ENCODE measurements at regions not wholly inside any gene's neighbourhood (a gene's known extent, or its start where the extent isn't known, plus 50 kb on each side); places are given as distances from the start of the nearest gene placed in this dataset.

DNA sequence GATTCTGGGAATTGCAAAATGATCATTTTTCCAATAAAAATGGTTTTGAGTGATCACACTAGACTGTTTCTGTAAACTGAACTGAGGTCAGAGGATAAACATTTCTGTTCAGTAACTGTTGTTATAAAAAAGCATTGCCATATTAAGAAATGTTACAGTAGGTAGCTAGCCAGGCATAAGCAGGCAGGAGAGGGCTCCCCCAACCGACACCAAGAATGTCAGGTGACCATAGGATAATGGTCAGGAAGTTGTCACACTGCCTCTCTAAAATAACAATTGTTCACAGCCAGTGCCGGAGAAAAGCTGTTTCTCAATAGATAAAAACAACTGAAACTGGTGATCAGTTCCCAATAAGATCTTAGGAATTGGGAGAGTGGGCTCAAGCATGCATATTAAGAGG, 306.2 kb upstream of the SLIT2 start:
- no peak overlapping the region for H3K27ac ChIP-seq (ENCODE audit: low read depth, low read length, severe bottlenecking)
- no peak overlapping the region for H3K4me3 ChIP-seq (ENCODE audit: extremely low read depth, insufficient read depth, low read length, poor library complexity, severe bottlenecking)
- peaks cover 7% of the 10 kb centered on the region for H3K4me1 ChIP-seq (ENCODE audit: control insufficient read depth, insufficient read depth, low read length, poor library complexity, severe bottlenecking)
- H3K36me3 ChIP-seq (ENCODE audit: control insufficient read depth, insufficient read depth, low read length): no peaks in the 10 kb centered on the region
- no peaks in the 10 kb centered on the region for H3K9me3 ChIP-seq (ENCODE audit: control insufficient read depth, low read length)
- WGBS, 2 experiments (ENCODE audit: insufficient coverage in 2 of 2): 83 to 90% methylated on average over 1 to 2 of the region's 2 CpGs

DNA sequence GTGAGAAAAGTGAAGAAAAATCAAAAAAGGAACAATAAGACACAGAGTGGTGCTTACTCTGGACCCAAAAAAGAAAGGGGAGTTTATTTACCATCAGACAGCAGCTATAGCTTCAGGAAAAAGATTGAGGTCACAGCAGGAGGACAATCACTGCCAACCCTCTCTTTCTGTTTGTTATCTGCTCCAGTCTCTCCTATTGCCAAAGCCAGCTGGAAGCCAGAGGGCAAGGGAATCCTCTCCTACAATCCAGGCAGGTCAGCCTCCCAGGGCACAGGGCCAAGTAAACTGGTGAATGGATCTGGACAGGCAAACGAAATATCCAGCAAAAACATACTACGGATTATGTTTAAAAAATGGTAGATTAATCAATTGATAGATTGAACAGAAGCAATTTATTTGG, 306.9 kb upstream of the SLIT2 start:
- Histone ChIP-seq H3K9me3 (ENCODE audit: control insufficient read depth, low read length) (no peaks in the 10 kb centered on the region), H3K4me1 (ENCODE audit: control insufficient read depth, insufficient read depth, low read length, poor library complexity, severe bottlenecking) (peaks cover 7% of the 10 kb centered on the region), H3K4me3 (ENCODE audit: extremely low read depth, insufficient read depth, low read length, poor library complexity, severe bottlenecking) (no peak overlapping the region), H3K36me3 (ENCODE audit: control insufficient read depth, insufficient read depth, low read length) (no peaks in the 10 kb centered on the region), H3K27ac (ENCODE audit: low read depth, low read length, severe bottlenecking) (no peak overlapping the region)
- no CpG with 5 or more reads among the region's 2 CpGs for WGBS, 2 experiments (ENCODE audit: insufficient coverage in 2 of 2)

- H3K4me3 ChIP-seq (ENCODE audit: extremely low read depth, insufficient read depth, low read length, poor library complexity, severe bottlenecking): no peak overlapping the region
- H3K9me3 ChIP-seq (ENCODE audit: control insufficient read depth, low read length): no peaks in the 10 kb centered on the region
- H3K36me3 ChIP-seq (ENCODE audit: control insufficient read depth, insufficient read depth, low read length): no peaks in the 10 kb centered on the region
- H3K27ac ChIP-seq (ENCODE audit: low read depth, low read length, severe bottlenecking): no peak overlapping the region
- peaks cover 7% of the 10 kb centered on the region for H3K4me1 ChIP-seq (ENCODE audit: control insufficient read depth, insufficient read depth, low read length, poor library complexity, severe bottlenecking)
Observed at GRCh38 chr4:19944251-19944650, 307.5 kb upstream of the SLIT2 start.

DNA sequence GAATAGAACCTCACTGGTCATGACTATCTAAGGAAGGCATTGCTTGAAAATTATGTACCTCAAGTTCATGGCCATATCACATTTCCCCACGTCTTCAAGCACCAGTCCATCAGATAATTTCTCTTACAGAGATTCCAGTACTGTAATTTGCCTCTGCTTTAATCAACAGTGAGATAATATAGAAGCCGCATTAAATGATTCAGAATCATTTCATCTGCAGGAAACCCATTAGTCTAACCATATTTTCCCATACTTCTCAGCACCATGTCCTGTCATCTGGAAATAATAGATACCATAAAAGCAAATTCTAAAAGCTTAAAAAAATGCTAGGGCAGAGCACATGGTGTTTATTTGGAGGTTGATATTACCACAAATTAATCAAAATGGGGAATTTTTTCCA, 310.3 kb upstream of the SLIT2 start:
- Histone ChIP-seq H3K9me3 (ENCODE audit: control insufficient read depth, low read length) (no peaks in the 10 kb centered on the region), H3K27ac (ENCODE audit: low read depth, low read length, severe bottlenecking) (no peak overlapping the region), H3K4me3 (ENCODE audit: extremely low read depth, insufficient read depth, low read length, poor library complexity, severe bottlenecking) (no peak overlapping the region), H3K36me3 (ENCODE audit: control insufficient read depth, insufficient read depth, low read length) (no peaks in the 10 kb centered on the region), H3K4me1 (ENCODE audit: control insufficient read depth, insufficient read depth, low read length, poor library complexity, severe bottlenecking) (peaks cover 7% of the 10 kb centered on the region)
- 100% methylated on average over 1 to 2 of the region's 2 CpGs for WGBS, 2 experiments (ENCODE audit: insufficient coverage in 2 of 2)

- 86 to 100% methylated on average over 1 of the region's 1 CpG for WGBS, 2 experiments (ENCODE audit: insufficient coverage in 2 of 2)
- H3K36me3 ChIP-seq (ENCODE audit: control insufficient read depth, insufficient read depth, low read length): no peaks in the 10 kb centered on the region
- peaks cover 5% of the 10 kb centered on the region for H3K4me1 ChIP-seq (ENCODE audit: control insufficient read depth, insufficient read depth, low read length, poor library complexity, severe bottlenecking)
- H3K9me3 ChIP-seq (ENCODE audit: control insufficient read depth, low read length): no peaks in the 10 kb centered on the region
- H3K27ac ChIP-seq (ENCODE audit: low read depth, low read length, severe bottlenecking): no peak overlapping the region
- no peak overlapping the region for H3K4me3 ChIP-seq (ENCODE audit: extremely low read depth, insufficient read depth, low read length, poor library complexity, severe bottlenecking)
Observed at GRCh38 chr4:19940861-19941260, 310.8 kb upstream of the SLIT2 start.

DNA sequence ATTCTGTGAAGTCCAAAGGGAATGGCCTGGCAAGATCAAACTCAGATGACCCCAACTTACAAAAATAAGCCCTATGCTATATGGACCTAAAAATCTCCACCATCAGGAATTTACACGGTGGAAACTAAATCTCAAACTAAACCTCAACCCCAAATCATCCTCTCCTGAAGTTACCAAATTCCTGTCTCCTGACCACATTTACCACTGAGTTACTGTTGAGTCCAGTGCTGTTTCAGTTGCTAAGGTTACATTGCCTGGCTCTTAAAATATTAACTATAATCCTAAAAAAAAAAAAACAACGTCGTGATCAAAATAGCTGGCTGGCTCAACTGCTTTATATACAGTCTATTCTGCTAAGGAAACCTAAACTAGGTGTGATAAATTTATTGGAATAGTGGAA, 315.2 kb upstream of the SLIT2 start:
- H3K36me3 ChIP-seq (ENCODE audit: control insufficient read depth, insufficient read depth, low read length): no peaks in the 10 kb centered on the region
- H3K27ac ChIP-seq (ENCODE audit: low read depth, low read length, severe bottlenecking): no peak overlapping the region
- H3K9me3 ChIP-seq (ENCODE audit: control insufficient read depth, low read length): no peaks in the 10 kb centered on the region
- WGBS, 2 experiments (ENCODE audit: insufficient coverage in 2 of 2): 88% methylated on average over 1 of the region's 3 CpGs; no CpG with 5 or more reads in 1 of the 2 experiments
- H3K4me3 ChIP-seq (ENCODE audit: extremely low read depth, insufficient read depth, low read length, poor library complexity, severe bottlenecking): no peak overlapping the region
- no peaks in the 10 kb centered on the region for H3K4me1 ChIP-seq (ENCODE audit: control insufficient read depth, insufficient read depth, low read length, poor library complexity, severe bottlenecking)

DNA sequence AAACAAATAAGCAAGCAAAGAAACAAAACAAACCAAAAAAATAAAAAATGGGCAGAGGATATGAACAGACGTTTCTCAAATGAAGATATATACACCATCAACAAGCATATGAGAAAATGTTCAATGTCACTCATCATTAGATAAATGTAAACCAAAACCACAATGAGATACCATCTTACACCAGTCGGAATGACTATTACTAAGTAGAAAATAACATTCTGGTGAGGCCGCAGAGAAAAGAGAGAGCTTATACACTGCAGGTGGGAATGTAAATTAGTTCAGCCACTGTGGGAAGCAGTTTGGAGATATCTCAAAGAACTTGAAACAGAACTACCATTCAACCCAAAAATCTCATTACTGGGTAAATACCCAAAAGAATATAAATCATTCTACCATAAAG, 321.0 kb upstream of the SLIT2 start:
- Histone ChIP-seq H3K36me3 (ENCODE audit: control insufficient read depth, insufficient read depth, low read length) (no peaks in the 10 kb centered on the region), H3K4me1 (ENCODE audit: control insufficient read depth, insufficient read depth, low read length, poor library complexity, severe bottlenecking) (peaks cover 3% of the 10 kb centered on the region), H3K27ac (ENCODE audit: low read depth, low read length, severe bottlenecking) (no peak overlapping the region), H3K9me3 (ENCODE audit: control insufficient read depth, low read length) (no peaks in the 10 kb centered on the region), H3K4me3 (ENCODE audit: extremely low read depth, insufficient read depth, low read length, poor library complexity, severe bottlenecking) (no peak overlapping the region)
- 86% methylated on average over 1 of the region's 3 CpGs; no CpG with 5 or more reads in 1 of the 2 experiments for WGBS, 2 experiments (ENCODE audit: insufficient coverage in 2 of 2)

DNA sequence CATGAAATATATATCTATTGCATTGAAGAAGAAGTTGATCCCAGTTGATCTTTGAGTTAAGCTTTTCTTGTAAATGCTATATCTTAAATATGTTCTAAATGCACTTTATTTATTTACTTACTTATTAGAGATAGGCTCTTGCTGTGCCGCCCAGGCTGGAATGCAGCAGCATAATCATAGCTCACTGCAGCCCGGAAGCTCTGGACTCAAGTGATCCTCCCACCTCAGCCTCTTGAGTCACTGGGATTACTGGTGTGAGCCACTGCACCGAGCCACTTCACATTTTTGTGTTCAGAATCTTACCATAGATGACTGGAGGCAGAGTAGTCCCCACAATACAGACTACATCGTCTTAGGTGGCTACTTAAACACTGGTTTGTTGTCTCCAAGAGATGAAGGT, 324.3 kb upstream of the SLIT2 start:
- H3K27ac ChIP-seq (ENCODE audit: low read depth, low read length, severe bottlenecking): no peak overlapping the region

GRCh38 chr4:19925516-19925915, 326.2 kb upstream of the SLIT2 start:
- Histone ChIP-seq H3K9me3 (ENCODE audit: control insufficient read depth, low read length) (peaks cover 1% of the 10 kb centered on the region), H3K36me3 (ENCODE audit: control insufficient read depth, insufficient read depth, low read length) (no peaks in the 10 kb centered on the region), H3K27ac (ENCODE audit: low read depth, low read length, severe bottlenecking) (no peak overlapping the region), H3K4me1 (ENCODE audit: control insufficient read depth, insufficient read depth, low read length, poor library complexity, severe bottlenecking) (peaks cover 3% of the 10 kb centered on the region), H3K4me3 (ENCODE audit: extremely low read depth, insufficient read depth, low read length, poor library complexity, severe bottlenecking) (no peak overlapping the region)

More for the DNA sequence above, 324.3 kb upstream of the SLIT2 start:
- Histone ChIP-seq H3K4me3 (ENCODE audit: extremely low read depth, insufficient read depth, low read length, poor library complexity, severe bottlenecking) (no peak overlapping the region), H3K4me1 (ENCODE audit: control insufficient read depth, insufficient read depth, low read length, poor library complexity, severe bottlenecking) (peaks cover 3% of the 10 kb centered on the region), H3K36me3 (ENCODE audit: control insufficient read depth, insufficient read depth, low read length) (no peaks in the 10 kb centered on the region), H3K9me3 (ENCODE audit: control insufficient read depth, low read length) (no peaks in the 10 kb centered on the region)
- WGBS, 2 experiments (ENCODE audit: insufficient coverage in 2 of 2): 96 to 100% methylated on average over 1 to 3 of the region's 4 CpGs

DNA sequence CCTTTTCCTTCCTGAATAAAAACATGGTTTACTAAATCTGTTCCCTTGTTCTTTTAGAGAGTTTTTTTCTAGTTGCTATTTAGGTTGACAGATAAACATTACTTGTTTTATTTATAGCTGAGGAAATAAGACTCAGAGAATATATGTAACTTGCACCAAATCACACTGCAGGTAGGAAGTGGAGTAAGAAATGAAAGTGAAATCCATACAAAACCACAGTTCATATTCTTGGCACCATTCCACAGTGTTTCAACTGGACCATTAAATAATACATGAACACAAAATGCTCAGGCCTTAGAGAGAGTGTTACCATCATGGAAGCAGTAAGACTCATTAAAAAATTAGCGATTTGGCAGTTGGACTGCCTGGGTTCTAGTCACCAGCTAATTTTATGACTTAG, 326.9 kb upstream of the SLIT2 start:
- peaks cover 7% of the 10 kb centered on the region for H3K9me3 ChIP-seq (ENCODE audit: control insufficient read depth, low read length)
- H3K36me3 ChIP-seq (ENCODE audit: control insufficient read depth, insufficient read depth, low read length): no peaks in the 10 kb centered on the region
- H3K27ac ChIP-seq (ENCODE audit: low read depth, low read length, severe bottlenecking): no peak overlapping the region
- no peak overlapping the region for H3K4me3 ChIP-seq (ENCODE audit: extremely low read depth, insufficient read depth, low read length, poor library complexity, severe bottlenecking)
- WGBS, 2 experiments (ENCODE audit: insufficient coverage in 2 of 2): 100% methylated on average over 1 of the region's 1 CpG; no CpG with 5 or more reads in 1 of the 2 experiments
- H3K4me1 ChIP-seq (ENCODE audit: control insufficient read depth, insufficient read depth, low read length, poor library complexity, severe bottlenecking): peaks cover 3% of the 10 kb centered on the region

GRCh38 chr4:19915276-19915675, 336.4 kb upstream of the SLIT2 start:
- Histone ChIP-seq H3K36me3 (ENCODE audit: control insufficient read depth, insufficient read depth, low read length) (no peaks in the 10 kb centered on the region), H3K4me1 (ENCODE audit: control insufficient read depth, insufficient read depth, low read length, poor library complexity, severe bottlenecking) (no peaks in the 10 kb centered on the region), H3K9me3 (ENCODE audit: control insufficient read depth, low read length) (peaks cover 3% of the 10 kb centered on the region), H3K27ac (ENCODE audit: low read depth, low read length, severe bottlenecking) (no peak overlapping the region), H3K4me3 (ENCODE audit: extremely low read depth, insufficient read depth, low read length, poor library complexity, severe bottlenecking) (no peak overlapping the region)
- no CpG with 5 or more reads among the region's 3 CpGs for WGBS, 2 experiments (ENCODE audit: insufficient coverage in 2 of 2)

GRCh38 chr4:19913650-19914049, 338.1 kb upstream of the SLIT2 start:
- Histone ChIP-seq H3K9me3 (ENCODE audit: control insufficient read depth, low read length) (no peaks in the 10 kb centered on the region), H3K36me3 (ENCODE audit: control insufficient read depth, insufficient read depth, low read length) (no peaks in the 10 kb centered on the region), H3K4me3 (ENCODE audit: extremely low read depth, insufficient read depth, low read length, poor library complexity, severe bottlenecking) (no peak overlapping the region), H3K27ac (ENCODE audit: low read depth, low read length, severe bottlenecking) (no peak overlapping the region), H3K4me1 (ENCODE audit: control insufficient read depth, insufficient read depth, low read length, poor library complexity, severe bottlenecking) (no peaks in the 10 kb centered on the region)
- WGBS, 2 experiments (ENCODE audit: insufficient coverage in 2 of 2): no CpG with 5 or more reads among the region's 2 CpGs
